ENCODE measurements at regions not wholly inside any gene's neighbourhood (a gene's known extent, or its start where the extent isn't known, plus 50 kb on each side); places are given as distances from the start of the nearest gene placed in this dataset.
"Not testable (repeated sequence)": the region's sequence is repeated elsewhere in the genome, so short reads cannot be mapped to it uniquely, and the experiment has no call there.

DNA sequence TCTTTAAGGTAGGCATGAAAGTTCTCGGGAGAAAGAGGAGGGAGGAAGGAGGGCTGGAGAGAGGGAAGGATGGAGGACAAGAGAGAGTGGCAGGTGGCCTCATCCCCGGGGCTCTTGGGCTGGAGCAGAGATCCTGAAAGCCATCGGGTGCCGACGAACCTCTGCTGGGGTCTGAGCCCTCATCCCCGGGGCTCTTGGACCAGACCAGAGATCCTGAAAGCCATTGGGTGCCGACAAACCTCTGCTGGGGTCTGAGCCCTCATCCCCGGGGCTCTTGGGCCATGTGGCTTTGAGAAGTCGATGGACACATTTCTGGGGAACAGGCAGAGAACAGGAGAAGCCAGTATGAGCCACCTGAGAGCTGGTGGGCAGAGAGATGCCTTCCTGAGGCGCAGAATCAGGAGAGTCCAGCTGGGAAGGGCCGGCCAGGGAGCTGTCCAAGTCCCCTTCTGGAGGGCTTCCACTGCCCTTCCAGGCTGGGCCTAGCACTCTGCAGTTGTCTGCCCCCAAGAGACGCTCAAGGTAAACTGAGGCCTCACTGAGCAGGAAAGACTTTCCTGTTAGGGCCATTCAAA is 1398.1 kb downstream of the BRD1 start:
- DNase-seq: no peak

- DNase-seq: no peak
Observed at GRCh38 chr22:48428631-48429371, 1398.9 kb downstream of the BRD1 start.

GRCh38 chr22:48427731-48428211 is 1399.9 kb downstream of the BRD1 start:
- no peak for DNase-seq

GRCh38 chr22:48426466-48427380 is 1401.0 kb downstream of the BRD1 start:
- no peak for DNase-seq

DNA sequence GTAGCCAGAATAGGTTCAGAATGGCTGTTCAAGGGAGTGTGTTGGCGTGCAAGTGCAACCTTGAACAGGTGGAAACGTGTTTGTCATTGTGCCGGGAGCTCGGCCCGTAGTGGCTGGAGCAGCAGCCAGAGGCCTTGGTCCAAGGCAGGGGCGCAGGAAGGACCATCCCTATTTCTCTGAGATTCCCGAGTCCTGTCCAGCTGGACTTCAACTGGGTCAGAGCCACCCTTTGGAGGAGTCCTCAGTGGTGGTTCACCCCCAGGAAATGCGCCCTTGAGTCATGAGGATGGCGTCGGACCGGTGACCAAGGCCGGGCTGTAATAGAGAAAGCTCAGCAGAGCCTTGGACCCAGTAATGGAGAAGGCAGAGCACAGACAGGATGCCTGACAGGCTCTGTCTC is 1402.0 kb downstream of the BRD1 start:
- DNase-seq: no peak

DNA sequence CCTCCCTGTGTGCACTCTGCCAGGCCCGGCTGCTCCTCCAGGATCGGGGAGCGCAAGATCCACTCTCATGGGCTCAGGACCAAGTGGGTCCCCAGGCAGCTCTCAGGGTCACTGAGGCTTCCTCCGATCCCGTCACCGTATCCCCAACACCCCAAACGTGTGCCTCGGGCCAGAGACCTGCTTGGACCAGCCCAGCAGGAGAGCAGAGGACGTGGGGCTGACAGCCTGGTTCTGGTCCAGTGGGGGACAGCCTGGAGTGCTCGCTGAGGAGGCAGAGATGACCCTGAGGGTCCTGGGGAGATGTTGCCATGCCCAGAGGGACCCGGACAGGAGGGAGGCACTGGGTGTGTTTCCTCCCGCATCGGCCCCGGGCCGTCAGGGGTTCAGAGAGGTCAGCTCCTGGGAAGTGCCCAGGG is 1402.6 kb downstream of the BRD1 start:
- DNase-seq: no peak

DNA sequence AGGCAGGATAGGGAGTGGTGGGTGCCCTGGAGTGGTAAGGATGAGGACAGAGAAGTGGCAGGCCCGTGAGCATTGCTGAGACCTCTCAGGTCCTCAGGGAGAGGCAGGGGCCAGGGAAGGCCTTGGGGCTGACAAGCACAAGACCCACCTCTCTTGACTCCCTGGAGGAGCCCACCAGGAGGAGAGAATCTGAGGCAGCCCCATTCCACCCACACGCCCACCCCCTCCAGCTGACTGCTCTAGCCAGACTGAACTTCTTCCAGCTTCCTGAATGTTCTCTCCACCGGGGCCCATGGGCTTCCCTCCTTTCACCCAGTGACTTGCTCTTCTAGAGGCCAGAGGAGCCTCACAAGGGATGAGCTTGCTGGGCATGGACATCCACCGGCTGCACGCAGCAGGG is 1403.0 kb downstream of the BRD1 start:
- no peak for DNase-seq

GRCh38 chr22:48424201-48424627 is 1403.5 kb downstream of the BRD1 start:
- no peak for DNase-seq

DNA sequence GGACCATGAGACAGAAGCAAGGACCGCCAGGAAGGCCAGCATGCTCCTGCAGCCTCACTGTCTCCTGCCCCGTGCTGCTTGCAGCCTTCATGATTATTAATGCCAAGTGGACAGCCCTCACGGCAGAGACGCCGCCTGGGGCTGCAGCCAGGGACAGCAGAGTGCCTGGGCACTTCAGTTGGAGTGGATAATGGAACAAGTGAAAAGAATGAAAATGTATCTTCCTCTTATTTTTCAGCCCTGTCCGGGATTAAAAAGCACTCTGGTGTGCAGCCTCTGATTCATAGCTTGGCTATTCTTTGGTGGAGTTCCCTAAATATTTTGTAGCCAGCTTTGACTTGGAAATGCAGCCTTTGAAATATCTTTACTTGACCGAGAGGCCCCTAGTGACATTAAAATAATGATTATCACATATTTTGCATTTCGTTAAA is 1404.2 kb downstream of the BRD1 start:
- DNase-seq: no peak

DNA sequence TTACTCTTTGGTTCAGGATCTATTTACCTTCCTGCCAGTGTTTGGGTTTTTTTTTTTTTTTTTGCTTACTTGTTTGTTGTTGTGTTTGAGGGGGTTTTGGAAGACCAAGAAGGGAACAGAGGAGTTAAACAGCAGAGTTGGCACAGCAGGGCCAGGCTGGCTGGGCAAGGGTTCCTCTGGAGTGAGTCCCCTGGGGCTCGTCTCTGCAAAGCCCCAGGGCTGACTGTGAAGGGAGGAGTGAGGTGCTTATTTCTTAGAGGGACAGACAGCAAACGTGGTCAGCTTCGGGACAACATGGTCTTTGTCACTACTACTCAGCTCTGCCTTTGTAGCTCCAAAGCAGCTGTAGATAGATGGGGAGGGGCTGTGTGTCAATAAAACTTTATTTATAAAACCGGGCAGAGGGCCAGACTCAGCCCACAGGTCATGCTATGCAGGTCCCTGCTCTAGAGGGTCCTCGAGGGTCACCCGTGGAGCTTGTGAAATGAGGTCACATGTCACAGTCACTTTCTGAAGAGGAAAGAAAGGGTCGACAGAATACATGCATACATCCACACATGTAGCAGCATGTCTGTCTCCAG is 1404.7 kb downstream of the BRD1 start:
- no peak for DNase-seq

GRCh38 chr22:48418831-48419230 is 1408.8 kb downstream of the BRD1 start:
- DNase-seq: no peak

DNA sequence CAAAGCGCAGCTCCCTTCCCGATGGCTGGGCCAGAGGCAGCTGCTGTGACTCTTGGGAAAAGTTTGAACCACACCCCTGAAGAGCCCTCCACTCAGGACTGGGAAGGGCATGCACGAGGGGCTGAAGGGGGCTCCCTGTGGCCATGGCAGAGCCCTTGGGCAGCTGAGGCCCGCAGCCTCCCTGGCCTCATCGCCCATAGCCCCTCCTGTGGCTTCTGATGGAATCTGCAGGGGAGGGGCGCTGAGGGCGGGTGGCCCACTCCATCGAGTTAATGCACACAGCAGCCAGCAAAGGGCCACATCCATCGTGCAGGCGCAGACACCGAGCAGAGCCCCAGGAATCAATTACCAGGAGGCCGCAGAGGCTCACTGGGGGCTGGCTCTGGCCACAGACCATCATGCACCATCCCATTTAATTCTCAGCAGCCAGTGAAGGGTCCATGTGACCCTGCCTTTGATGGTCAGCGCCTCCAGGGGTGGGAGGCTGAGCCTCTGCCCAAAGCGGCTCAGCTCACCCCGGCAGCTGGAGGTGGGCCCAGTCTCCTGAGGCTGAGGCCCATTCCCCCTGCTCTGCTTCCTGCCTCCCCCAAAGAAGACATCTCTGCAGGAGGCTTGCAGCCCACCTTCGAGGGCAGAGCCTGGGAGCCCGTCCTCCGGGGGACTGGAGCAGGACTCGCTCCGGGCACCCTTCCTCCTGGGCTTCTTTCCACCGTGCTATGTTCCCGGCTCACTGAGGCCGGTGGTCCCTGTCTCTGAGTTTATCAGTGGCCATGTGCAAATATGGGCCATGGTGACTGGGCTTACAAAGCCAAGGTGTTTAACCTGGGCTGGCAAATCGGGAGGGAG is 1410.2 kb downstream of the BRD1 start:
- no peak for DNase-seq

- no peak for DNase-seq
Observed at GRCh38 chr22:48416396-48417224, 1411.1 kb downstream of the BRD1 start.

GRCh38 chr22:48415520-48415919 is 1412.2 kb downstream of the BRD1 start:
- no peak for DNase-seq

DNA sequence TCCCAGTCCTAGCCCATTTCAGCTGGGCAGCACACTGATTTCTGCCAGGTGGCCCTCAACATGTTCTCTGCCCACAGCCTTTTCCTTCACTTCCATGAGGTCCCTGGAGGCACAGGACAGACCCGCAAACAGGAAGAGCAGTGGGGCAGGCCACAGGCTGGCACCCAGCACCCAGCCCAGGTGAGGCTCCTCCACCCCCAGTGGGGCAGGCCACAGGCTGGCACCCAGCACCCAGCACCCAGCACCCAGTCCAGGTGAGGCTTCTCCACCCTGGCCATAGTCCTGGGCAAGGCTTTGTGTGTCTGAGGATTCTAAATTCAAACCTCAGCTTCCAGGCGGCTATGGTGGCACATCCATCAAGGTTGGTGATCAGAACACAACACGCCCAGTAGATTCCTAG is 1413.0 kb downstream of the BRD1 start:
- no peak for DNase-seq

GRCh38 chr22:48412931-48413330 is 1414.7 kb downstream of the BRD1 start:
- DNase-seq: not testable (repeated sequence)

DNA sequence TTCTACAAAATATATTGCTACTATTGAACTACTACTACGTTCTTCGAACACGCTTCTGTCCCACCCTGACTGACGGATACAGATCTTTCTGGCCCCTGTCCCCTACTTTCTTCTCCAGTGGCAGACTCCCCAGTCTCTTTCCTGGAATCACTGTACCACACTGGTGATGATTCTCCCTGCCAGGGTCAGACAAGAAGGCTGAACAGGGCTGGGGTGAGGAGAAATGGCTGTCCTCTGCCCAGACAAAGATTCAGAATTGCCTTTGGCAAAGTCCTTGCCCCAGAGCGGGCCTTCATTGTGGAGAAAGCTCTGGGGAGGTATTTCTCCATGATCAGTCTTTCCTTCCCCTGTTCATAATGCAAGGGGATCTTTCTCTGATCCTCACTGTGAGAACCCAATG is 1417.1 kb downstream of the BRD1 start:
- no peak for DNase-seq

DNA sequence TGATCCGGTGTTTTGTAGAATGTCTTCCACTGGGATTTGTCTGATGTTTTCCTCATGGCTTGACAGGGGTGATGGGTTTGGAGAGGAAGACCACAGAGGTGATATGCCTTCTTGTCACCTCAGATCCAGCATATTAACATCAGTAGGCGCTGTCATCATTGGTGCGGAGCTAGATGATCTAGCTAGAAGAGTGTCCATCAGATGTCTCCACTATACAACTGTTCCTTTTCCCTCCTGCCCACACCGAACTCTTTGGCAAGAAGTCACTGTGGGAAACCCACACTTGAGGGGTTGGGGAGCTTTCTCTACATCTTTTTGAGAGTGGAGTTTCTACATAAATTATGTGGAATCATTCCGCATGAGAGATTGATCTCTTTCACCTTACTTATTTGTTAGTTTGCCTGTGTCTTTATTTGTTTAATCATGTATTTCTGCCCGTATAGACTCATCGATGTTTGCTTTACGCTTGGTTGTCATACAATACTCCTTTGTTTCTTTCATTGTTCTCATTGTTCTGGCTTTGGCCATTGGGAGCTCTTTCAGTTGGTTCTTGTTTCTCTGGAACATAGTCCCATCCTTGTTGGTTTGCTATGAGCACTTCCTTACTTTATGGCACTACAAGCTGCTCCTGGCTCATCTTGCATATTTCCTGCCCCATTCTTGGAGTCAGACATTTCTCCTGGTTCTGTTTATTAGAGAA is 1420.3 kb downstream of the BRD1 start:
- DNase-seq: no peak

DNA sequence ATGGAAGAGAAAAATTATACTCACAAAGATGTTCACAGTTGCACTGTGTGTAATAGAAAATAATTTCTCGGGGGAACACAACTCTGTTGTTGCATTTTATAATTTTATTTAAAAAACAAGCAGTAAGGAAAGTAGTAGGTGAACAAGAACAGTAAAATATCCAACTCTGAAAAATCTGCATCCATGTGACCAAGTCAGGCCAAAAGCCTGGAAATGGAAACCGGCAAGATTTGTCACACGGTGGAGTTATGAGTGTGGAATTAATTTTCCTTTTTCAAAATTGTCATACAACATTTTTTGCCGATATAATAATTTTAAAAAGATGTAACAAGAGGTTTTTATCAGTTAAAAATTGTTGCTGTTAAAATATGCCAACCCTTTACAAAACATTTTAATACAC is 1421.5 kb downstream of the BRD1 start:
- DNase-seq: no peak

GRCh38 chr22:48405741-48406140 is 1421.9 kb downstream of the BRD1 start:
- no peak for DNase-seq

Data from NCI-H2107 (cell line).